HFF-Myc (cell line): ENCODE measurements at regions not wholly inside any gene's neighbourhood (a gene's known extent, or its start where the extent isn't known, plus 50 kb on each side); places are given as distances from the start of the nearest gene placed in this dataset.
"Not testable (repeated sequence)": the region's sequence is repeated elsewhere in the genome, so short reads cannot be mapped to it uniquely, and the experiment has no call there.

Source experiments
- DNase-seq: peaks from one replicate; pipeline ENCODE4 v3.0.0-alpha.2; 2011; ENCODE audit warnings: low read depth; ENCODE audit errors: extremely low read depth
- H3K4me3 ChIP-seq: replicated peaks from 2 replicates; pipeline ENCODE4 v1.5.1; 2011; ENCODE audit warnings: low read depth, mild to moderate bottlenecking, control low read depth, low read length
- CTCF ChIP-seq: IDR thresholded peaks from 2 replicates; pipeline ENCODE4 v1.5.1; 2012; ENCODE audit warnings: mild to moderate bottlenecking, low read depth, low read length, control low read depth; ENCODE audit errors: missing control alignments

DNA sequence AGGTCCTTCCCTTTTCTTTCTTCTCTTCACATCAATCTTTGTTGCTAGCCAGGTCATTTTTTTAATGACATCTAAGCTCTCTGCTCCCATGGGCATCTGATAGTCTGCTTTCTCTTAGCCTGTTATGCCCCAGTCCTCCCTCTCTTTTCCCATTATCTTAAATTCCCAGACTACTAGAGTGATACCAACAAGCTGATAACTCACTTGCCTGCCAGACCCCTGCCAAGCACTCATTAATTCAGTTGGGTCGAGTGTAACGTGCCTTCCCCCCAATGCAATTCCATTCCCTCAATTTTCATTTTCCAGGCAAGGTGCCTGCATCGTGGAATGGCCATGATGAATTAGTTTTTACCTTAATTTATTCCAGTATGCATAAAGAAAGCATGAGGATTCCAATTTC lies 450.8 kb upstream of the ADAMTS9 start:
- no peak overlapping the region for H3K4me3 ChIP-seq
- no peak for TF ChIP-seq CTCF
- no peak for DNase-seq

- H3K4me3 ChIP-seq, DNase-seq: not testable (repeated sequence)
These were observed 446.0 kb upstream of the ADAMTS9 start for GRCh38 chr3:65133752-65134151.

DNA sequence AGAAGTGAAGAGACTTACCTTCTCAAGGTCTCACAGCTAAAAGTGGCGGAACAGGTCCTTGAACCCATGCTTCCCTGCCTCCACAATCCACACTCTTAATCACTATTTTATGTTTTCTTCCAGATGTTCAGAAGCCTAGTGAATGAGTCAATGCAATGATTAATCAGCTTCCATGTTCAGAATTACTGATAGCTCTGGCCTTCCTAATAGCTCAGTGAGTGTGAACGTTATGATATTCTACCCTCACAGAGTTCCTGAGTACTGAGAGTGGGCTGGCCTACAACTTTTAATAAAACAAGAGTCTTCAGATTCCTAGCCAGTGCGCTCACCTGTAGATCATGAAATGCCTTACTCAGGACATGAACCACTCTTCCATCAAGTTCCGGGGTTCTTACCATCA lies 443.0 kb upstream of the ADAMTS9 start:
- DNase-seq = no peak
- no peak for TF ChIP-seq CTCF
- no peak overlapping the region for H3K4me3 ChIP-seq

- TF ChIP-seq CTCF = no peak
- DNase-seq = no peak
- H3K4me3 ChIP-seq = no peak overlapping the region
These were observed 440.5 kb upstream of the ADAMTS9 start for GRCh38 chr3:65128346-65128745.

DNA sequence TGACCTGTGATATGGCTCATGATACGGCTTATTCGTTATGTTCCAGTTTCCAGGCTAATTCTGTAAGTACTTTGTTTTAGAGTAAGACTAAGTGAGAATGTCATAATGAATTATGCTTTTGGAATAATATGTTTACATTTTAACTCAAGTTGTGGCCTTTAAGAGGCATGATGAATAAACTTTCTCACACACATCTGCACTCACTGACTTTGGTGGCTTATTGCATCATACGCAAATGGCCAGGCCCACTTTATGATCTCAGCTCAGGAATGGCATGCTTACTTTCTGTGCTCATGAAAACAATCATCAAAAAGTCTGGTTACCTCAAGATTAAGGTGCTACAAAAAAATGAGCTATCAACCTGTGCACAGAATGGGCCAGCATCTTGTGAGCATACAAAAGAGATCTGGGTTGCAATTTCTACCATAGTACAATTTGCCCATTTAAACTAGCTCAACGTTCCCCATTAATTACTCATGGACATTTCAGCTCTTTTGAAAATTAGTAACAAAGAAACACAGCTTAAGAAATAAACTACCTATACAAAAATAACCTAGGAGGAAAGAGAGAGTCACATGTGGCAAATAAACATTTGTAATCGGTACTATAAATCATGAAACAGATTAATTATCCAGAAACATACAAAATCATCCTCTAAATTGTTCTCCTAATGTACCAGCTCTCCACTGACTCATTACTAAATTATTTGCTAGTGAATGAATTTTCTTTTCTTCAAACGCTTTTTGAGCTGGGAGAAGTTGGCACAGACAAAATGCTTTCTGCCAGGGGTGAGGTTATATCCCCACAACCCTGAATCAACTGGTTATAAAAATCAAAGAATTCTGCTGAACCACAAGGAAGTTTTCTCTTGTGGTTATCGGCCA lies 439.0 kb upstream of the ADAMTS9 start:
- no peak for TF ChIP-seq CTCF
- peak; percentile 40 for DNase-seq
- no peak overlapping the region for H3K4me3 ChIP-seq

GRCh38 chr3:65120156-65120555 lies 432.4 kb upstream of the ADAMTS9 start:
- DNase-seq = not testable (repeated sequence)

GRCh38 chr3:65118912-65119499 lies 431.2 kb upstream of the ADAMTS9 start:
- no peak for DNase-seq
- TF ChIP-seq CTCF = no peak
- no peak overlapping the region for H3K4me3 ChIP-seq

More at GRCh38 chr3:65120156-65120555, 432.4 kb upstream of the ADAMTS9 start:
- not testable (repeated sequence) for H3K4me3 ChIP-seq

DNA sequence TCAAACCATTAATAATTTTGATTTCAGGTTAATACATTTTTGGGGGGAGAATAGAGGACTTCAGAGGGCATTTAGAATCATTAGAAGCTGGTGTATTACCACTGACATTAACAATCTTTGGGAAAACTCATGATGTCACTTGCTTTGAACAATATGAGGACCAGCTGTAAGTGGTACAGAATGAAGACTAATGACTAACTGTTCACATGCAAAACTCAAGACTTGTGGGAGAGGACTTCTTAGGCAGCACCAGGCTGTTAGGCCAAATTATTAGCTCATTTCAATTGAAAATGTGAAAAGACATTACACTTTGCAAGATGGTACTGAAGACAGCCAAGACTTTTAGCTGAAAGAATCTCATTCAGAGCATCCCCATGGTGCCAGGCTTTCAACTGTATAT lies 426.2 kb upstream of the ADAMTS9 start:
- no peak for DNase-seq
- no peak overlapping the region for H3K4me3 ChIP-seq
- no peak for TF ChIP-seq CTCF
